ENCODE measurements at regions not wholly inside any gene's neighbourhood (a gene's known extent, or its start where the extent isn't known, plus 50 kb on each side); places are given as distances from the start of the nearest gene placed in this dataset.

- H3K56ac ChIP-seq (ENCODE audit: extremely low read depth, insufficient read depth, low read length): no peak overlapping the region
- no peak overlapping the region for H2BK20ac ChIP-seq (ENCODE audit: low read depth, low read length)
- no peak overlapping the region for H3K4ac ChIP-seq (ENCODE audit: low read depth, low read length)
- H3K79me1 ChIP-seq (ENCODE audit: low read depth in 1 of 2, low read length in 2 of 2): no peaks in the 10 kb centered on the region
- in situ Hi-C loops (cut with MboI; ENCODE audit: low sequenced_read_pairs): no loop called here
- H2AK9ac ChIP-seq (replicated peaks; ENCODE audit: low read depth, low read length, poor library complexity): no peak overlapping the region
- H2BK5ac ChIP-seq (ENCODE audit: low read depth, low read length, poor library complexity, severe bottlenecking): no peak overlapping the region
- H3K4me1 ChIP-seq (ENCODE audit: control insufficient read depth, insufficient read depth, low read length): no peaks in the 10 kb centered on the region
- H3K4me2 ChIP-seq (ENCODE audit: low read depth, low read length): no peak overlapping the region
- no peak overlapping the region for H3K9ac ChIP-seq (ENCODE audit: low read depth, low read length)
- BruUV-seq (replicated peaks): no TSS peak
- no peak overlapping the region for H2AK5ac ChIP-seq (ENCODE audit: low read depth, low read length)
- H3K27me3 ChIP-seq (ENCODE audit: control insufficient read depth, insufficient read depth, low read length): no peaks in the 10 kb centered on the region
- H3K23ac ChIP-seq (ENCODE audit: low read depth, low read length): no peak overlapping the region
- H3K9me1 ChIP-seq (ENCODE audit: insufficient read depth, low read length): no peaks in the 10 kb centered on the region
- H4K8ac ChIP-seq (ENCODE audit: low read depth in 2 of 2, low read length in 2 of 2): no peak overlapping the region
- no peaks in the 10 kb centered on the region for H3K36me3 ChIP-seq (ENCODE audit: control insufficient read depth, insufficient read depth, low read length)
- WGBS, 2 experiments (ENCODE audit: extremely low coverage in 2 of 2, insufficient read length in 1 of 2): no CpG with 5 or more reads among the region's 3 CpGs
- CTCF ChIA-PET: no interaction called here
- POLR2A ChIA-PET (ENCODE audit: unreplicated experiment): no interaction called here
- no peak overlapping the region for H3K27ac ChIP-seq (ENCODE audit: insufficient read depth, low read length)
- dilution Hi-C loops (cut with HindIII; ENCODE audit: low sequenced_read_pairs, unreplicated experiment): no loop called here
- no peak overlapping the region for H2AFZ ChIP-seq (replicated peaks; ENCODE audit: low read length, poor library complexity)
- DNase-seq (no peak), ATAC-seq (ENCODE audit: low read depth) (no peak)
- H4K91ac ChIP-seq (ENCODE audit: insufficient read depth, low read depth, low read length): no peak overlapping the region
- no peak overlapping the region for H3K18ac ChIP-seq (ENCODE audit: low read depth, low read length)
- H2BK120ac ChIP-seq (ENCODE audit: low read depth, low read length): no peak overlapping the region
- no peak overlapping the region for H3K14ac ChIP-seq (replicated peaks; ENCODE audit: low read depth, low read length)
- TF ChIP-seq FOS (IDR thresholded peaks at IDR 0.05; ENCODE audit: low read depth, low read length) (no peak), USF2 (IDR thresholded peaks at IDR 0.05; ENCODE audit: low read depth, low read length) (no peak), MAZ (IDR thresholded peaks at IDR 0.05; ENCODE audit: borderline replicate concordance, low read depth, low read length) (no peak), CEBPB (IDR thresholded peaks at IDR 0.05; ENCODE audit: low read depth, low read length) (no peak), CHD1 (IDR thresholded peaks at IDR 0.05; ENCODE audit: low read depth, low read length) (no peak), RAD21 (IDR thresholded peaks at IDR 0.05; ENCODE audit: low read length) (no peak), RCOR1 (IDR thresholded peaks at IDR 0.05; ENCODE audit: insufficient replicate concordance, low read length) (no peak), MAFK (IDR thresholded peaks at IDR 0.05; ENCODE audit: low read depth, low read length) (no peak), BHLHE40 (IDR thresholded peaks at IDR 0.05; ENCODE audit: low read depth, low read length) (no peak), MXI1 (IDR thresholded peaks at IDR 0.05; ENCODE audit: borderline replicate concordance, low read depth, low read length) (no peak), POLR2A (IDR thresholded peaks at IDR 0.05; ENCODE audit: low read depth, low read length) (no peak), RFX5 (IDR thresholded peaks at IDR 0.05; ENCODE audit: low read depth, low read length) (no peak), SMC3 (IDR thresholded peaks at IDR 0.05; ENCODE audit: low read depth, low read length) (no peak)
- TF ChIP-seq, protein P1, sequence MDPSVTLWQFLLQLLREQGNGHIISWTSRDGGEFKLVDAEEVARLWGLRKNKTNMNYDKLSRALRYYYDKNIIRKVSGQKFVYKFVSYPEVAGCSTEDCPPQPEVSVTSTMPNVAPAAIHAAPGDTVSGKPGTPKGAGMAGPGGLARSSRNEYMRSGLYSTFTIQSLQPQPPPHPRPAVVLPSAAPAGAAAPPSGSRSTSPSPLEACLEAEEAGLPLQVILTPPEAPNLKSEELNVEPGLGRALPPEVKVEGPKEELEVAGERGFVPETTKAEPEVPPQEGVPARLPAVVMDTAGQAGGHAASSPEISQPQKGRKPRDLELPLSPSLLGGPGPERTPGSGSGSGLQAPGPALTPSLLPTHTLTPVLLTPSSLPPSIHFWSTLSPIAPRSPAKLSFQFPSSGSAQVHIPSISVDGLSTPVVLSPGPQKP (IDR thresholded peaks at IDR 0.05; ENCODE audit: borderline replicate concordance, low read depth, low read length): no peak
- TF ChIP-seq, protein P2, sequence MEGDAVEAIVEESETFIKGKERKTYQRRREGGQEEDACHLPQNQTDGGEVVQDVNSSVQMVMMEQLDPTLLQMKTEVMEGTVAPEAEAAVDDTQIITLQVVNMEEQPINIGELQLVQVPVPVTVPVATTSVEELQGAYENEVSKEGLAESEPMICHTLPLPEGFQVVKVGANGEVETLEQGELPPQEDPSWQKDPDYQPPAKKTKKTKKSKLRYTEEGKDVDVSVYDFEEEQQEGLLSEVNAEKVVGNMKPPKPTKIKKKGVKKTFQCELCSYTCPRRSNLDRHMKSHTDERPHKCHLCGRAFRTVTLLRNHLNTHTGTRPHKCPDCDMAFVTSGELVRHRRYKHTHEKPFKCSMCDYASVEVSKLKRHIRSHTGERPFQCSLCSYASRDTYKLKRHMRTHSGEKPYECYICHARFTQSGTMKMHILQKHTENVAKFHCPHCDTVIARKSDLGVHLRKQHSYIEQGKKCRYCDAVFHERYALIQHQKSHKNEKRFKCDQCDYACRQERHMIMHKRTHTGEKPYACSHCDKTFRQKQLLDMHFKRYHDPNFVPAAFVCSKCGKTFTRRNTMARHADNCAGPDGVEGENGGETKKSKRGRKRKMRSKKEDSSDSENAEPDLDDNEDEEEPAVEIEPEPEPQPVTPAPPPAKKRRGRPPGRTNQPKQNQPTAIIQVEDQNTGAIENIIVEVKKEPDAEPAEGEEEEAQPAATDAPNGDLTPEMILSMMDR (conservative IDR thresholded peaks at IDR 0.05; ENCODE audit: low read depth, low read length): no peak
- H3K9me3 ChIP-seq (ENCODE audit: control insufficient read depth, insufficient read depth, low read length): no peaks in the 10 kb centered on the region
- no peak overlapping the region for H2BK15ac ChIP-seq (ENCODE audit: low read depth, low read length)
- no peak overlapping the region for H4K5ac ChIP-seq (ENCODE audit: low read depth, low read length)
- H4K20me1 ChIP-seq (ENCODE audit: insufficient read depth, low read length): no peaks in the 10 kb centered on the region
- no peak overlapping the region for H3K4me3 ChIP-seq (ENCODE audit: insufficient read depth, low read depth, low read length)
- intact Hi-C loops (cut with micrococcal nuclease): no loop called here
Measured at GRCh38 chr6:84816741-84817140, 52.3 kb upstream of the TBX18 start.

Measured in IMR-90 (cell line).